HG03196 (cell line): ENCODE measurements at regions not wholly inside any gene's neighbourhood (a gene's known extent, or its start where the extent isn't known, plus 50 kb on each side); places are given as distances from the start of the nearest gene placed in this dataset.

Source experiments
- ATAC-seq: cut with Tn5 transposase; IDR thresholded peaks from one replicate; pipeline ENCODE4 v1.9.1; 2021; ENCODE audit not compliant: unreplicated experiment

DNA sequence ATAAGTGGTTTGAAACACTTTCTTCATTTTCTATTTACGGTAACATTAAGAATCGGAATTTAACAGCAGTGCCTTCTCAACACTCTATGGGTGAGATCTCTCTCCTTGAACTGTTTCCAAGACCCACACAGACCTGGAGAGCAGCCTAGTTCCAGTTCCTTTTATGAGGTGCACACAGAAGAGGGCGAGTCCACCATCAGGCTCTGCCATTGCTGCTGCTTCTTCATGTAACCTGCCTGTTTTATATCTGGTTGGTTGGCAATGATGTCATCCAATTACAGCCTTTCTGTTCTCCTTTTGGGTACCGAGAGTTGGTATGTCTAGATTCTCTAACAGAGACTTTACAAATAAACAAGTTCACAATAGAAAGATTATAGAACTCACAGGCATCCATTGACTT lies 225.7 kb downstream of the UTP18 start:
- ATAC-seq, result no peak

DNA sequence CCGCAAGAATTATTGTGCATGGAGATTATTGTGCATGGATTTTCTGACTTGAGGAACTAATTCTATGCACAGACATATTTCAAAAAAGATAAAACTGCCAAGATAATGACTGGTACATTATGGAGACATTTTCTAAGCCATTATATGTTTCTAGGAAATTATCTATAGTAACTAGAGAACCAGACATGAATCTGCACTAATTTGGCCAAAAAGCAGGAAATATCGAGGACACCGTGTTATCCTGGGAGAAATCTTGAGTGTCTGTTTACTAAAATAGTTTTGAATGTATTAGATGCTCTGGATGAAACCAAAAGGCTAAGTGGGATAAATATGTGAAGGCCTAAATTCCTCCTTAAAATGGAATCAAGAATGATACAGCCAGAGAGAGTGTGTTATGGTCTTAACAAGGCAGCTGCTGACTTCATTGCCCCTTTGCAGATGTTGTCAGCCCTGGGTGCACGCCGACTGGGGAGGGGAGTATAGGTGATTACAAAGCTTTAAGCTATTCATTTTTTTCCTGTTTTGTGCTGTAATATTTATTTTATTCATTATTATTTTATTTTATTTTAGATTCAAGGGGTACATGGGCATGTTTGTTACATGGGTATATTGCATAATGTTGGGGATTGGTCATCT lies 226.7 kb downstream of the UTP18 start:
- no peak for ATAC-seq

DNA sequence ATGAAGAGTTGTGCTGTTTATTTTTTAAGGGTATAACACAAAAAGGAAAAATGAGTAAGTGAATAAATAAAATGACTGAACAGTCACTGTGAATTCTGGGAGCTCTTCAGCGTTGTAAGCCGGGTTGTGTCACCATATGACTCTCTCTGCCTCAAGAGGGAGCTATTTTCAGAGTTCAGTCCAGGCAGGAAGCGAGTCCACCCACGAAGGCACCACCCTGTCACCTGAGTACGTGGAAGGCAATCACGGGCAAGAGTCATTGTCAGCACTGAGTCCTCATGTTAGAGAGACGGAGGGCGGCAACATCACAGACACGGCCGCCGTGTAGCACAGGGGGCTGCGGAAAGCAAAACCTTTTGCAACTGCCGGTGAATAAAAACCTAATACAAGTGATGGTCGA lies 227.6 kb downstream of the UTP18 start:
- no peak for ATAC-seq

DNA sequence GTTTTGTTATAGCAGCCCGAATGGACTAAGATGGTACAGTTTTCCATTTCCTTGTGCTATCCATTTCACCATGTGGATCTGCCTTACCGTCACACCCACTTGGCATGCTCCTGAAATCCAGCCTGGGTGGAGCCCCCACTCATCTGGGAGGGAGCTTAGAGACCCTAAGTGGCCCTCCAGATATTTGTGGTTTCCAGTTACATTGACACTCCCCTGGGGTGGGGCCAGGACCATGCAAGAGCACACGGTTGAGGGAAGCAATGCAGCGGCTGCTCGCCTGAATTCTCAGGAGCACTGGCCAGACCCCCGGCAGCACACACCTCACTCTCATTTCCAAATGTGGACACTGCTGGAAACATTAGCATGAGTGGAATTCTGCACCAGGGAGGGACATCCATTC lies 231.1 kb downstream of the UTP18 start:
- ATAC-seq, result no peak

DNA sequence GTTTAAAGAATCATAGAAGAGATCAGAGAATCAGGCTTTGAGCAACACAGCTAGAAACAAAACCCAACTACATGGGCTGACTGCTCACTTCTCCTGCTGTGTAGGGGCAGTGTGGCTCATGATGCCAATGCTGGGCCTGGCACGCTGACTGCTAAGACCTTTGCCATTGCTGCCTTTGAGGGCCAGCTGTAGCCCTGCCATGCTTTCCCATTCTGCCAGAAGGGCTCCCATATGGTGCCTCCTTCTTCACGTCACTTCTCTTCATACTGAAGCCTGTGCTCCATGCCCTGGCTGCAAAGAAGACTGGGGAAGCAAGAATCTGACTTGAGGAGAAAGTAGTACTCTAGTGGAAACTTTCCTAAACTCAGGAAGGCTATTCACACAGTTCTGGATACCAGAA lies 232.9 kb downstream of the UTP18 start:
- no peak for ATAC-seq

DNA sequence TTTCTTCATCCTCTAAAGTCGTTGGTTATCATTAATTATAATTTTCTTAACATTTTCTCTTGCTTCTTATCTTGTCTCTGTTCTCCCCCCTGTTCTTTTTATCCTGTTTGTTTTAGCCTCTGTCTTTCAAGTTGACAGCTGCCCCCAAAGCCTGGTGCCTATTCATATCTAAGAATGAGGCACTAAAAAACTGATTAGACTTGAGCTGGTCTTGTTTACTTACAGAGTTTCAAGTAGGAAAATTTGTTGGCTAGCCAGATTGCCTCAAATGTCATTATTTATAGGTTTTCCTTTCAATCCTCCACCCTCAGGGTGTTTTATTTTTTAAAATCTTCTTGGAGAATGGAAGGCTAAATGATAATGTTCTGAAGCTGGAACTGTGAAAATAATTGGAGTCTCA lies 236.0 kb downstream of the UTP18 start:
- no peak for ATAC-seq

DNA sequence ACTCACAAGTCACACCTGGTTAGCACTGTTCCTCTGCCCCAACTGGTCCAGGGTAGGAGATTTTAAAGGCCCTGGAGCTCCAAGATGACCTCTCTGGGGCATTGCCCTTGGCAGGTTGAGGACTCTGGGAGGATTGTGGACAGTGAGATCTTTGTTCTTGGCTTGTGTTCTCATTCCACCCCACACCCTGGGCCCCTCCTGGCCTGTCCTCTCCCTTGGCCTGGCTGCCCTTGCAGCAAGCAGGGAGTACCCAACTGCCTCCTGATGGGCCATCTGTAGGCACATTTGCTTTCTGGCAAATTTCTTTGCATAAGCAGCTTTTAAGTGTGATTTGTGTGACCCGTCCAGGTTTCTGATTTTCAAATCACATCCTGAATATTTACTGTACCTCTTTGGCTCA lies 239.6 kb downstream of the UTP18 start:
- ATAC-seq, result no peak

DNA sequence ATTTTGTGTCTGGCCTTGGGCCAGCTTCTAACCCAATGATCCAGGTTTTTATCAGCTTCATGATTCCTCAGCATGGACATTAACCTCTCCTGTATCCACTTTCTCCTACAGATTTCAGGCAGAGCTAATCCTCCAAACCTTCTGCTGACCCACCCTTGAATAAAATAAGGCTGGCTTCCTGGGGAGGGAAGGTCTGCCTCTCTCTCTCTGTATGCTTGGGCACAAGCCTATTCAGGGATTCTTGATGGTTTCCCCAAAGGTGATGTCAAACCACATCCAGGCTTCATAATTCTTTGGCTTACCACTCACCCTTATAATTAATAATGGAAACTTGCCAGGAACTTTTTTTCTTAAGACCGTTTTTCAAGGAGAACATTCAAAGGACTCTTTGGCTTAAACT lies 240.1 kb downstream of the UTP18 start:
- no peak for ATAC-seq

DNA sequence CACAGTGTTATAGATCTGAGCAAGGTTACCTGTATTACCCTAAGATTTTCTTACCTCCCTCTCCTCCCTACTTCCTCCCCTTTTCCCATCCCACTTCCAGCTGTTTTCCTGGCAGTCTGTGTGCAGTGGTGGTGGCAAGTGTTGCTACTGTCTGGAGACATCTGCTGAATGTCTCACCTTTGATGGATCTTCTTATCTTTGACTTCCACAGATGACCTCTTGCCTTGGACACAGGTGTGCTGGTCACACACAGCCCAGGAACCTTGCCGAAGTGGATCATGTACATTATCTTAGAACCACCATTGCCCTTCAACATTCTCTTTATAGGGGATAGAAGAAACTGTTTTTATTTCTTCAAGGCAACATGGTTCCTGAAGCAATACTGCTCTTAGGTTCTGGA lies 245.1 kb downstream of the UTP18 start:
- no peak for ATAC-seq

DNA sequence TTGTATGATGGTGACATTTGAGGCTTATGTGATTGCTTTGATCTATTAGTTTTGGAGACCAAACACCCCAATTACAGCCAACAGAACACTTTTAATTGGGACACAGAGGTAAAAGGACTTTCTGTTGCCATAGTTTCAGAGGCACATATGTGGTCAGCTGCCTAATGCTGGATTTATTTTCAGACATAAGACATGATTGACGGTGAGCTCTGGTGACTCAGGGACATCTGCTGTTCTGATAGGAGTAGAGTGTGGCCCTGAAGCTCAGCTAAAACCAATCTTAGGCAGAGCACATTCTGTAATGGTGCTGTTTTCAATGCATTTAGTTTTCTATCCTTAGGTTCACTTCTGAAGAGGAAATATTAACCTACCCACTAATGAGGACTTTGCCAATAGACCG lies 247.1 kb downstream of the UTP18 start:
- no peak for ATAC-seq

DNA sequence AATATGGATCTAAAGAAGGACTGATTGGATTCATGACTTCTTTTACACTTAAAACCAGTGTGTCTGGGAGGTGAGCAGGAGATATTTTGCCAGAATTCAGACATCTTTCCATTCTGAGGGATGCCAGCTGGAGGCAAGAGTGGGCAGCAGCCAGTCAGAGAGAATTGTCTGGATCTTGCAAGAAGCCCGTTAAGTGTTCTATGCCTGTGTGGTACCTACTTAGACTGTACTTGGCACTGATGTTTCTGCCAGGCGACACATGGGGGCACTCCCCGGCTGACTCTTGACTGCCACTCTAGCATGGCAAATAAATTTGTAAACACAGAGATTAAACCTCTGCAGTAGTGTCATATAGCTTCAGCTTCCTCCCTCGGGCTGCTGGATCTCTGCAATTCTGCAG lies 247.7 kb downstream of the UTP18 start:
- no peak for ATAC-seq

DNA sequence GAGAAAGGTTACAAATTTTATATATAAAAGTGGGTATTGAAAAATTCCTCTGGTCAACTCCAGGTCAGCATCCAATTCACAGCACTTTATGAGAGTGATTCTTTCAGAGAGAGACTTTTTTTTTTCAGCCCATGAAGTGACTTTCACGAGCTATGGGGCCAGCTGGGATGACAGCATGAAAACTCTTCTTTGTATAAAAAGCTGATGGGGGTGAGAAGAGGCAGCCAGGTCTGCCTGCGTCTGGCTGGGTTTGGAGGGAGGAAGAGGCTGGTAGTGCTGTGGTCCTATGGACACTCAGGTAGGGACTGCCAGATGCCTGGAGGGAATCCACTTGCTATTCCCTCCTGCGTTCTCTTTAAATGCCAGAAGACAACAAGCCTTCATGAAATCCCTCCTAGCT lies 250.6 kb downstream of the UTP18 start:
- no peak for ATAC-seq

DNA sequence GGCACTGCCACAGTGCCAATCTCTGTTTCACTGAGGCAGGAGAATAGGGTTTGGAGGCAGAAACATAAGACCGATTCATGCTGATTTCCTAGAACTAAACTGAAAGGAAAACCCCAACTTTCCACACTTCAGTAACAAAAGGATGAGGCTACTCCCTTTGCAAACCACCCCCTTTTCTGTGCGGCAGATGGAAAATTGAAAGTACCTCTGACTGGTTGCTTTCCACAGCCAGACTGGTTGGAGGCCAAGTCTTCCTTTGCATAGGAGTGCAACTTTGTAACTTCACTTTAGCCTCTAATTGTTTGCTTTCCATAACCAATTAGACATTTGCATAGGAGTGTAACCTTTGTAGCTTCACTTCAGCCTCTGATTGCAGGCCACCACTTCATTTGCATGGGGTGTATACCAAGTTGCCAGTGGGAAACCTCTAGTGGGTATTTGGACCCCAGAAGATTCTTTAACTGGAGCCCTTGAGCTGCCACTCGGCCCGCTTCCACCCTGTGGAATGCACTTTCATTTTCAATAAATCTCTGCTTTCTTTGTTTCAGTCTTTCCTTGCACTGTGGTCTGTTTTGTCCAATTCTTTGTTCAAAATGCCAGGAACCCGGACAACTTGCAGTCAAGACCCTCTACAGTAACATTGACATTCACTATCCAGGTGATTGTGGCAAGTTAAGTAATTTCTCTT lies 252.0 kb downstream of the UTP18 start:
- ATAC-seq, result no peak

DNA sequence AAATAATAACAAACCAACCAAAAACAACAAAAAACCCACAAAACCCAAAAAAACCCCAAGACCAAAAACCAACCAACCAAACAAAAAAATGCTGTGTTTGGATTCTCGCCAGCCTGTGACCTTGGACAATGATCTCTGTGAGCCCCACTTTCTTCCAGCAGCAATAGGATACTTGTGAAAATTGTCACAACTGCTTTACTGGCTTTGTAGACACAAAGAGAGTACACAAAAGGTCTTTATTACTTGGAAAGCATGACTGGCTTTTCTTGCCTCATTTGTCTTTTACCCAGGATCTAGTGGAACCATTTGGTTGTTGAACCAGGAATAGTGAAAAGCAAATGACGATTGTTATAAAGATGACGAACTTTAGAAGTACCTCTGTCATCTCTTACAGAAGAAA lies 256.6 kb downstream of the UTP18 start:
- ATAC-seq, result no peak

DNA sequence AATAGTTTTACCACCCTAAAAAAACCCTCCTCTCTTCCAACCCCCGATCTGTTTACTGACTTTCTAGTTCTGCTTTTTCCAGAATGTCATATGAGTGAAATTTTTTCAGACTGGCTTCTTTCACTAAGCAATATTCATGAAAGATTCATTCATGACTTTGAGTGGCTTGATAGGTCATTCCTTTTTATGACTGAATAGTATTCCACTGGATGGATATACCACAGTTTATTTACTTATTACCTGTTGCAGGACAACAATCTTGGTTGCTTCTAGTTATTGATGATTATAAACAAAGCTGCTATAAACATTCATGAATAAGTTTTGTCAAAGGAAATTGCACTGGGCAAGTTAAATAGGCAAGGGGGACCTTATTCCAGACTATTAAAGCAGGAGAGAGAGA lies 264.2 kb downstream of the UTP18 start:
- ATAC-seq, result no peak

DNA sequence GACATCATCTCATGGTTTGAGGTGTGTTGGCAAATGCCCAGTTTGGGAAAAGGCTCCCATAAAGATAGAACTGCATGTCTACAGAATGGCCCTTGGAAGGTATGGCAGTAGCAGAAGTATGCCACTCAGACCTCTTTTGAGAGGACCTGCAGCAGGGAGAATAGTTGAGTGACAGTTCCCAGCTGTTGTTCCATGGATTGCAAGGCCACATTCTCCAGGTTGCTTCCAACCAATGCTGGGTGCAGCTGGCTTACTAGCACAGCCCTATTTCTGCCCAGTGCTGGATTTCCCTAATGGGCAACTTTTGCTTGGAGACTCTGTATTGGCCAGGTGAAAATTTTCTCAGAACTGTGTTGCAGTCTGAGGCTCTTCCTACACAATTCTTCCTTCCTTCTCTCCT lies 266.2 kb downstream of the UTP18 start:
- ATAC-seq, result no peak

DNA sequence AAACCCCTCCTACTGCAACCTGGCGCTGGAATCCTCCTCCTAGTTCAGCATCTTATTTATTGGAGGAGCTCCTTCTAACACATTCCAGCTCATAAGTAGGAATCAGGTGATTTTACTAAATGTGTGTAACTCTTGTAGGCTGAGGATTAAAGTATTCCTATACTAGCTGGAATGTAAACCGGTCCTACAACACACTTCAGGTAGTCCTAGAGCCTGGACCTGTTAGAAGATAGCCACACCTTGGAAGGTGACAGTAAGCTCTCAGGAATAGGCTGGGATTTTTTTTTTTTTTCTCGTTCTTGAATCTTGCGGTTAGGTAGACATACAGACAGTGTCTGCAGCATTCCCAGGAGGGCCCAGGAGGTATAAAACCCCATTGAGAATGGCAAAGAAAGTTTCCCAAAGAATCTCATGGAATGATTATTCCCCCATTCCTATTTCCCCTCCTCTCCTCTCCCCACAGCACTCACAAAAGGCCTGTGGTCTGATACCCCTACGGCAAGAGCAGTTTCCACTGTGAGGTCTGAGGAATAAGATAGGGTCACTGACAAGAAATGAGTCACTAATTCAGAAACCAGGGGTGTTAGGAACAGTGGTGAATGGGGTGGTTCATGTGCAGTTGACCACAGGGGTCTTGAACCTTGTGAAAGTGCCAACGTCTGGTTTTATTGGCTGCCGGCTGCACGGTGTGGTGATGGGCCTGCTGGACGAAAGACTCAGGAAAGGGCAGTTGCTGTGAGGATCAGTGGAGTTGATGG lies 267.1 kb downstream of the UTP18 start:
- no peak for ATAC-seq

DNA sequence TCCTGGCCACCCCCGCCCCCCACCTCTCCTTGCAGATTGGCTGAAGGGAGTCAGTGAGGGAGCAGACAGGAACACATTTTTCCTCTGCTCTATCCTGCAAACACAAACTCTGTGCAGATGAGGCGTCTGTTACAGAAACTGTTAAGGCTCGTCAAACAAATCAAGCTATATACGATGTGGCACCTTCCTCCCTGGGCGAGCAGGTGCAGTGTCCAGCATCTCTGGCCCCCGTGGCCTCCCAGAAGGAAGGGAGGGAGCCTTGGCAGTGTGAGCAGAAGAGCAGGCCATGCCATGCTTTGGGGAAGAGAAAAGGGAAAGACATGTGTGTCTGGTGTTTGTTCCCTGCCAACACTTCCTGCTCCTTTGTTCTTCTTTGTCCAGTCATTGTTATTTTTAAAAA lies 267.8 kb downstream of the UTP18 start:
- no peak for ATAC-seq

DNA sequence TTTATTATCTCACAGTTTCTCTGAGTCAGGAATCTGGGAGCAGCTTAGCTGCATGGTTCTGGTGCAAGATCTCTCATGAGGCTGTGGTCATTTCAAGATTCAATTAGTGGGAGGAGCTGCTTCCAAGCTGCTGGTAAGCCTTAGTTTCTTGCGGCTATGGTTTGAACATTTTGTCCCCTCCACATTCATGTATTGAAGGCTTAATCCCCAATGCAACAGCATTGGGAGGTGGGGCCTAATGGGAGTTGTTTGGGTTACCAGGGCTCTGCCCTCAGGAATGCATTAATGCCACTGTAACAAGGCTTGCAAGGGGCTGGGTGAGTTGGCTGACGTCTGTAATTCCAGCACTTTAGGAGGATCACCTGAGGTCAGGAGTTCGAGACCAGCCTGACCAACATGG lies 272.9 kb downstream of the UTP18 start:
- ATAC-seq, result no peak

DNA sequence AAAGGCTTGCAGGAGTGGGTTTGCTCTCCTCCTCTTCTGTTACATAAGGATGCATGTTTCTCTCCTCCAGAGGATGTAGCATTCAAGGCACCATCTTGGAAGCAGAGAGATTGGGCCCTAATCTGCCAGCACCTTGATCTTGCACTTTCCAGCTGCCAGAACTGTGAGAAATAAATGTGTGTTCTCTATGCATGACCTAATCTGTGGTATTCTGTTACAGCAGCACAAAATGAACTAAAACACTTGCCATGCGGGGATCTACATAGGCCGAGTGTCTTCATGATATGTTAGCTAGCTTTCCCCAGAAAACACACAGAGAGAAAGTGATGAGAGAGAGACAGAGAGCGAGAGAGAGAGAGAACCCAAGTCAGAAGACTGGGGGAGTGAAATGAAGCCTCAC lies 273.5 kb downstream of the UTP18 start:
- ATAC-seq, result no peak

DNA sequence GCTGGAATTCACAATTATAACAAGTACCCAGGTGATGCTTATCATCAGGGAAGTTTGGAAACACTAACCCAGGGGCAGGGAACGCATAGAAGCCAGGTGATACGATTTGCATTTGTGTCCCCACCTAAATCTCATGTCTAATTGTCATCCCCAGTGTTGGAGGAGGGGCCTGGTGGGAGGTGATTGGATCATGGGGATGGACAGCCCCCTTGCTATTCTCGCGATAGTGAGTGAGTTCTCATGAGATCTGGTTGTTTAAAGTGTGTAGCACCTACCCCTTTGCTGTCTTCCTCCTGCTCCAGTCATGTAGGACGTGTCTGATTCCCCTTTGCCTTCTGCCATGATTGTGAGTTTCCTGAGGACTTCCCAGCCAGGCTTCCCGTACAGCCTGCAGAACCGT lies 276.3 kb downstream of the UTP18 start:
- ATAC-seq, result no peak

DNA sequence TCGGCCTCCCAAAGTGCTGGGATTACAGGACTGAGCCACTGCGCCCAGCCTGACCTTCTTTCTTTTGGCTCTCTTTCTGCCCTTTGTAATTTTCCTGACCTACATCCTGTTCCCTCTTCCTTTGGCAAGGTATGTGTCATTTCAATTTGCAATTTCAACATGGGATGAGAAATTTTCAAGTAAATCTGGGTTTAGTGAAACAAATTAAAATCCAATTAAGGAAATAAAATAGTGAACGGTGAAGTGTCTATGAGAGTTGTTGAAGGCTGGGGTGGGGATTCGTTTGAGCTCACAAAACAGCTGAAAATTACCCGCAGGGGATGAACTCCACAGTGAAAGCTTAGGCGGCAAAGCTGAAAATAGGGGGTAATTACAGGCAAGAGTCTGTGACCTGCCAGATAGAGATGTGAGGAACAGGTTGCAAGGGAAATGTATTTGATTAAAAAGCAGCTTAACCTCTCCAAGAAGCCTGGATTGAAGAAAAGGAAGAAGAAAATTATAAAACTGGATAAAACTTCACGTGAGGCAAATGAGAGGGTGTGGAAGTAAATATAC lies 277.7 kb downstream of the UTP18 start:
- ATAC-seq, result no peak
